Astrocyte (in vitro differentiated cells and primary cell): ENCODE measurements at regions not wholly inside any gene's neighbourhood (a gene's known extent, or its start where the extent isn't known, plus 50 kb on each side); places are given as distances from the start of the nearest gene placed in this dataset.
"Not testable (repeated sequence)": the region's sequence is repeated elsewhere in the genome, so short reads cannot be mapped to it uniquely, and the experiment has no call there.

ENCODE experiments used
- CTCF ChIP-seq: IDR thresholded peaks from 2 replicates; pipeline ENCODE4 v1.5.1; 2011; ENCODE audit warnings: low read depth, mild to moderate bottlenecking, inconsistent platforms, low read length, moderate library complexity; ENCODE audit not compliant: insufficient read depth
- EZH2 ChIP-seq: IDR thresholded peaks from 2 replicates; pipeline ENCODE4 v1.6.1; 2012; ENCODE audit warnings: mild to moderate bottlenecking, low read length, inconsistent platforms; ENCODE audit not compliant: insufficient read depth

- not testable (repeated sequence) for TF ChIP-seq CTCF, EZH2
Measured at GRCh38 chr21:9083091-9083826, 1438.1 kb upstream of the TPTE start.
